ENCODE measurements at regions not wholly inside any gene's neighbourhood (a gene's known extent, or its start where the extent isn't known, plus 50 kb on each side); places are given as distances from the start of the nearest gene placed in this dataset.

DNA sequence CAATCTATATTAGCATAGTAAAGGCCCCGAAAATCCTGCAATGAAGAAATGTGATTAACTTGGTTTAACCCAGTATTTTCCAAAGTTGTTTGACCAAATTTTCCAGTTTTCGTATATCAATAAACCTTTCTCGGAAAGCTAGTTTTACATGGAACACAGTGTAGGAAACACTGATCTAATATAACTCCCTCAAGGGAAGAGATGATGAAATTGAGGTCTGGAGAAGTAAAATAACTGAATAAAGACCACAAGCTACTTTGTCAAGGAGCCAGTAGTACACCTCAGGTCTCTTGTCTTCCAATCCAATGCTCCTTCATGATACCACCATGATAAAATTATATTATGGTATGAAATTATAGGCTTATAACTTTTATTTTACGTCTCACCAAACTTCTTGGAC lies 118.1 kb upstream of the TARS1 start:
- H3K36me3 ChIP-seq = no peaks in the 10 kb centered on the region
- 92 to 93% methylated on average over 4 of the region's 4 CpGs for WGBS, 2 donors
- peak overlapping the region; percentile 30 to 77 (median 60) for H3K27ac ChIP-seq
- no peak overlapping the region for H3K4me3 ChIP-seq
- H3K4me1 ChIP-seq = peaks cover 0 to 54% (median 41%) of the 10 kb centered on the region in 4 donors
- intact Hi-C loops (cut with DNase I) = loop anchor here (2.0 to 5.0 kb wide), 3 partner anchors 14 to 85 kb away; no protein-coding TSS in a partner anchor
- no peak for DNase-seq
- no peak for TF ChIP-seq POLR2AphosphoS5 (IDR thresholded peaks at IDR 0.05)
- TF ChIP-seq POLR2A (IDR thresholded peaks at IDR 0.05) = no peak
- TF ChIP-seq EP300 (IDR thresholded peaks at IDR 0.05) = no peak
- TF ChIP-seq, protein P1, sequence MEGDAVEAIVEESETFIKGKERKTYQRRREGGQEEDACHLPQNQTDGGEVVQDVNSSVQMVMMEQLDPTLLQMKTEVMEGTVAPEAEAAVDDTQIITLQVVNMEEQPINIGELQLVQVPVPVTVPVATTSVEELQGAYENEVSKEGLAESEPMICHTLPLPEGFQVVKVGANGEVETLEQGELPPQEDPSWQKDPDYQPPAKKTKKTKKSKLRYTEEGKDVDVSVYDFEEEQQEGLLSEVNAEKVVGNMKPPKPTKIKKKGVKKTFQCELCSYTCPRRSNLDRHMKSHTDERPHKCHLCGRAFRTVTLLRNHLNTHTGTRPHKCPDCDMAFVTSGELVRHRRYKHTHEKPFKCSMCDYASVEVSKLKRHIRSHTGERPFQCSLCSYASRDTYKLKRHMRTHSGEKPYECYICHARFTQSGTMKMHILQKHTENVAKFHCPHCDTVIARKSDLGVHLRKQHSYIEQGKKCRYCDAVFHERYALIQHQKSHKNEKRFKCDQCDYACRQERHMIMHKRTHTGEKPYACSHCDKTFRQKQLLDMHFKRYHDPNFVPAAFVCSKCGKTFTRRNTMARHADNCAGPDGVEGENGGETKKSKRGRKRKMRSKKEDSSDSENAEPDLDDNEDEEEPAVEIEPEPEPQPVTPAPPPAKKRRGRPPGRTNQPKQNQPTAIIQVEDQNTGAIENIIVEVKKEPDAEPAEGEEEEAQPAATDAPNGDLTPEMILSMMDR (IDR thresholded peaks at IDR 0.05) = no peak
- no peaks in the 10 kb centered on the region for H3K9me3 ChIP-seq
- no peaks in the 10 kb centered on the region for H3K27me3 ChIP-seq

DNA sequence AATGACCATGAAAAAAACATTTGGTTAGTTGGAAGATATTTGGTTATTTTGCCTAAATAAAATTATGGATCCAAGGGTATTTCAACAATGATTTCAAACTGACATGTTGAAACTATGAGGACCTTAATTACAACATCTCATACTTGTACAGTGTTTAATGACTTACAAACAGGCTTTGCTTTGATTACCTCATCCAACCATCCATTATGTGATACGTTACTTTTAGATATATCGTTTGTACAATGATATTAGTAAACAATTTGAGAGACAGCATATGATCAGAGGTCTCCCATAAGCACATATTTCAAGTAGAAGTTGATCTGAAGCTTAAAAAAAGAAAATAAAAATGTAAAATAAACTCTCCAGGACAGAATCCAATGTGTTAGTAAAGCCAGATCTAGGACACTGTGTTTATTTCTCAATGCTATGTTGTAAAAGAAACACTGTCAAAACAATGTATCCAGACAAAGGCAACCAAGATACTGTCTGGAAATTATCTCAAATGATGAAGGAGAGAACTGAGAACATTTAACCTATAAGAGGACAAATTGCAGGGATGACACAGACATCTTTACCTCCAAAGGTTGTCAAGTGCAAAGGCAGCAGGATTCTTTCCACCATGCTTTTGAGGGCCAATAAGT lies 116.0 kb upstream of the TARS1 start:
- Histone ChIP-seq H3K36me3 (no peaks in the 10 kb centered on the region), H3K27ac (peak overlapping the region; percentile 7 to 77 (median 67)), H3K27me3 (no peaks in the 10 kb centered on the region), H3K9me3 (no peaks in the 10 kb centered on the region), H3K4me3 (no peak overlapping the region), H3K4me1 (peaks cover 0 to 72% (median 56%) of the 10 kb centered on the region in 4 donors)
- TF ChIP-seq POLR2A (IDR thresholded peaks at IDR 0.05) (no peak), EP300 (IDR thresholded peaks at IDR 0.05) (peak in 1 of 4 donors; percentile 19), POLR2AphosphoS5 (IDR thresholded peaks at IDR 0.05) (peak in 3 of 4 donors; percentile 29 to 69 (median 58))
- TF ChIP-seq, protein P1 (IDR thresholded peaks at IDR 0.05) = no peak
- DNase-seq = no peak
- intact Hi-C loops (cut with DNase I) = loop anchor here (5.0 kb wide), 2 partner anchors 38 to 83 kb away; no protein-coding TSS in a partner anchor
- WGBS, 2 donors = 74 to 77% methylated on average over 2 of the region's 2 CpGs

DNA sequence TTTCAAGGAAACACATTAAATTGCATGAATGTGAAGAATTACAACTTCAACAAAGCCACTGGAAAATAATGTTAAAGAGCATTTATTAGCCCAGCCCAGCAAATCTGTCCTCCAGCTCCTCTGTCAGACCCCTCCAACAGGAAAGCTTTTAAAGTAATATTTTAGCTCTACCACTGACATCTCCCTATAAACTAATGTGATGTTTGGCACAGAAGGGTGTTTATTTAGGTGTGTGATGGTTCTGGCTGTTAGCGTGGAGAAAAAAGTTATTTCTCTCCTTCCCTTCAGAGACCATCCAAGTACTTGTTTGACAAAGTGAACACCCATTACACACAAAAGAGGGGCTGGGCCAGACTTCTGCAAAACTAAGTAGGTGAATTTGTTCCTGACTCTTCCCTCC lies 111.9 kb upstream of the TARS1 start:
- H3K27me3 ChIP-seq = no peaks in the 10 kb centered on the region
- no peak for DNase-seq
- no peaks in the 10 kb centered on the region for H3K36me3 ChIP-seq
- intact Hi-C loops (cut with DNase I) = no loop called here
- peak overlapping the region in 3 of 4 donors; percentile 60 to 67 (median 65) for H3K27ac ChIP-seq
- peaks cover 0 to 79% (median 60%) of the 10 kb centered on the region in 4 donors for H3K4me1 ChIP-seq
- H3K4me3 ChIP-seq = no peak overlapping the region
- H3K9me3 ChIP-seq = no peaks in the 10 kb centered on the region
- TF ChIP-seq POLR2AphosphoS5 (IDR thresholded peaks at IDR 0.05) = peak in 2 of 4 donors; percentile 11 to 39
- TF ChIP-seq EP300 (IDR thresholded peaks at IDR 0.05) = no peak
- TF ChIP-seq POLR2A (IDR thresholded peaks at IDR 0.05) = no peak
- TF ChIP-seq, protein P1 (IDR thresholded peaks at IDR 0.05) = no peak
- 15 to 45% methylated on average over 1 of the region's 1 CpG for WGBS, 2 donors

DNA sequence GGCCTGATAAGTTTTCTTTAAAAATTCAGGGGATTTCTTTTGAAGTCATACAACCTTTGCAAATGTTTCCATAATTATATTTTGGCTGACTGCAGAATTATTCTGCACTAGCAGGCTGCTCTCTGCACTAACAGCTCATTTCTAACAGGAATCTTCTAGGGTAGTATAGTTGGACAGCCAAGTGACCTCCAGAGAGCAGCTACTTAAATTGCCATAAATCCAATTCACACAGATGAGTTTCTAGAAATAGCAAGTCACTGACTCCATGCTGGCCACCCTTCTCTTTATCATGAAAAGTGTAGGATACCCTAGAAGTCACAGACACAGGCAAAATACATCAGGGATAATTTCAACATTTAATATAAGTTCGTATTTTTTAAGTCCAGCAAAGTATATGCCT lies 110.9 kb upstream of the TARS1 start:
- no peaks in the 10 kb centered on the region for H3K27me3 ChIP-seq
- peaks cover 0 to 68% (median 51%) of the 10 kb centered on the region in 4 donors for H3K4me1 ChIP-seq
- H3K36me3 ChIP-seq = no peaks in the 10 kb centered on the region
- no peak for TF ChIP-seq POLR2AphosphoS5 (IDR thresholded peaks at IDR 0.05)
- TF ChIP-seq EP300 (IDR thresholded peaks at IDR 0.05) = no peak
- TF ChIP-seq, protein P1 (IDR thresholded peaks at IDR 0.05) = no peak
- TF ChIP-seq POLR2A (IDR thresholded peaks at IDR 0.05) = no peak
- 71 to 84% methylated on average over 1 of the region's 1 CpG for WGBS, 2 donors
- intact Hi-C loops (cut with DNase I) = no loop called here
- no peaks in the 10 kb centered on the region for H3K9me3 ChIP-seq
- DNase-seq = no peak
- H3K4me3 ChIP-seq = no peak overlapping the region
- peak overlapping the region in 3 of 4 donors; percentile 59 to 68 (median 67) for H3K27ac ChIP-seq
